Esophagus muscularis mucosa (tissue), 4 donors: ENCODE measurements at regions not wholly inside any gene's neighbourhood (a gene's known extent, or its start where the extent isn't known, plus 50 kb on each side); places are given as distances from the start of the nearest gene placed in this dataset.

Source experiments
- CTCF ChIP-seq, 3 experiments: fragments of 200-600 bp in 2 of 3; fragments of 450-650 bp in 1 of 3; sonication (generic) in 2 of 3; IDR thresholded peaks; one replicate each; pipeline ENCODE4 v1.5.1; 2017 to 2019; ENCODE audit warnings: antibody characterized with exemption in 3 of 3, mild to moderate bottlenecking in 2 of 3, moderate library complexity in 1 of 3
- EP300 ChIP-seq: sonication (generic); formaldehyde crosslinking; IDR thresholded peaks from one replicate; pipeline ENCODE4 v1.6.1; 2017; ENCODE audit warnings: antibody characterized with exemption
- POLR2A ChIP-seq: fragments of 450-650 bp; IDR thresholded peaks from one replicate; pipeline ENCODE4 v1.6.1; 2017; ENCODE audit warnings: antibody characterized with exemption, moderate library complexity, mild to moderate bottlenecking, low read depth

- TF ChIP-seq POLR2A (no peak), EP300 (no peak), CTCF (IDR thresholded peaks at IDR 0.05) (no peak)
These were observed 58.9 kb upstream of the POU2F1 start for GRCh38 chr1:167161762-167162161.
